GM12864 (cell line): ENCODE measurements at regions not wholly inside any gene's neighbourhood (a gene's known extent, or its start where the extent isn't known, plus 50 kb on each side); places are given as distances from the start of the nearest gene placed in this dataset.

Experiments used
- DNase-seq: peaks from one replicate; pipeline ENCODE4 v3.0.0-alpha.2; 2011; ENCODE audit warnings: low read depth
- H3K4me3 ChIP-seq: 2 replicates; pipeline ENCODE4 v1.5.1; 2011; ENCODE audit warnings: mild to moderate bottlenecking, low read depth, low read length, control low read depth
- TF ChIP-seq, protein P1 (sequence below): IDR thresholded peaks from 2 replicates; pipeline ENCODE4 v1.5.1; 2011; ENCODE audit warnings: low read depth, mild to moderate bottlenecking, moderate library complexity, low read length, control low read depth, inconsistent platforms; ENCODE audit errors: missing control alignments

- H3K4me3 ChIP-seq, result no peak overlapping the region
- TF ChIP-seq, protein P1, sequence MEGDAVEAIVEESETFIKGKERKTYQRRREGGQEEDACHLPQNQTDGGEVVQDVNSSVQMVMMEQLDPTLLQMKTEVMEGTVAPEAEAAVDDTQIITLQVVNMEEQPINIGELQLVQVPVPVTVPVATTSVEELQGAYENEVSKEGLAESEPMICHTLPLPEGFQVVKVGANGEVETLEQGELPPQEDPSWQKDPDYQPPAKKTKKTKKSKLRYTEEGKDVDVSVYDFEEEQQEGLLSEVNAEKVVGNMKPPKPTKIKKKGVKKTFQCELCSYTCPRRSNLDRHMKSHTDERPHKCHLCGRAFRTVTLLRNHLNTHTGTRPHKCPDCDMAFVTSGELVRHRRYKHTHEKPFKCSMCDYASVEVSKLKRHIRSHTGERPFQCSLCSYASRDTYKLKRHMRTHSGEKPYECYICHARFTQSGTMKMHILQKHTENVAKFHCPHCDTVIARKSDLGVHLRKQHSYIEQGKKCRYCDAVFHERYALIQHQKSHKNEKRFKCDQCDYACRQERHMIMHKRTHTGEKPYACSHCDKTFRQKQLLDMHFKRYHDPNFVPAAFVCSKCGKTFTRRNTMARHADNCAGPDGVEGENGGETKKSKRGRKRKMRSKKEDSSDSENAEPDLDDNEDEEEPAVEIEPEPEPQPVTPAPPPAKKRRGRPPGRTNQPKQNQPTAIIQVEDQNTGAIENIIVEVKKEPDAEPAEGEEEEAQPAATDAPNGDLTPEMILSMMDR, result no peak
- no peak for DNase-seq
Measured at GRCh38 chr13:60282186-60282585, 114.8 kb upstream of the TDRD3 start.

DNA sequence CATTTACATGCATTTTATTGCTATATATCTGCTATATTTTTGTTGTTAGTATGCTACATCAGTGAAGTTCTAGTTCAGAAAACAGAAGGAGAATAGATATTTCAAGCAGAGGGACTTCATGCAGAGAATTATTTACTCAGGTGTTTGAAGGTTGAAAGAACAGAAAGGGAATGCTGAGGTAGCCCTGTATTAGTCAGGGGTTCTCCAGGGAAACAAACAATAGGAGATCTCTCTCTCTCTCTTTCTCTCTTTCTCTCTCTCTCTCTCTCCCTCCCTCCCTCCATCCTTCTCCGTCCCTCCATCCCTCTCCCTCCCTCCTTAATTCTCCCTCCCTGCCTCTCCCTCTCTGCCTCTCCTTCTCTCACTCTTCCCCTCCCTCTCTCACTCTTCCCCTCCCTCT, 114.3 kb upstream of the TDRD3 start:
- no peak for DNase-seq
- TF ChIP-seq, protein P1, result no peak
- no peak overlapping the region for H3K4me3 ChIP-seq

- no peak for DNase-seq
- no peak overlapping the region for H3K4me3 ChIP-seq
- TF ChIP-seq, protein P1, result no peak
Measured at GRCh38 chr13:60286707-60287106, 110.3 kb upstream of the TDRD3 start.

- DNase-seq, result no peak
- TF ChIP-seq, protein P1, result no peak
- no peak overlapping the region for H3K4me3 ChIP-seq
Measured at GRCh38 chr13:60288569-60288968, 108.5 kb upstream of the TDRD3 start.

DNA sequence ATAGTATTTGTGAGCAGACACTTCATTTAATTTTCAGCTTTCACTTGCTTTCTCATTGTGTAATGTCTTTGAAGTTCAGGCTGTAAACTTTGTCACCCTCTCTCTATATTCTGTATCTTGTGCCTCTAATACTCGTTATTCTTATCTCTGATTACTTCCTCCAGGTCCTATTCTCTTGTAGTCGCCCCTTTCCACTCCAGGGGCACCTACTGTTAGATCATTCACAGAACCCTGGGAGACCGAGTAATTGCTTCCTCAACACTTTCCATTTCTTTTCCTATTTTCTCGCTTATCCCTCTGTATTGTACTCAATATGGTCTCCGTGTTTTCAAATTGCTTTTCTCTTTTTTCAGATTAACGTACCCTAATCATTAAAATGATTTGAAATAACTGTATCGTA, 93.9 kb upstream of the TDRD3 start:
- DNase-seq, result no peak
- H3K4me3 ChIP-seq, result no peak overlapping the region
- TF ChIP-seq, protein P1, result no peak

- TF ChIP-seq, protein P1, result no peak
- no peak for DNase-seq
- H3K4me3 ChIP-seq, result no peak overlapping the region
Measured at GRCh38 chr13:60311527-60311926, 85.5 kb upstream of the TDRD3 start.

GRCh38 chr13:60312851-60313505, 84.0 kb upstream of the TDRD3 start:
- no peak for DNase-seq
- TF ChIP-seq, protein P1, result no peak
- no peak overlapping the region for H3K4me3 ChIP-seq
